Limb (tissue), 2 donors: ENCODE measurements at regions not wholly inside any gene's neighbourhood (a gene's known extent, or its start where the extent isn't known, plus 50 kb on each side); places are given as distances from the start of the nearest gene placed in this dataset.

Experiments used
- DNase-seq, 2 donors: peaks; one replicate each; pipeline ENCODE4 v3.0.0-alpha.2; 2016; ENCODE audit errors: extremely low spot score in 2 of 2

GRCh38 chr4:117324851-117325491 lies 239.6 kb upstream of the TRAM1L1 start:
- DNase-seq, result no peak

DNA sequence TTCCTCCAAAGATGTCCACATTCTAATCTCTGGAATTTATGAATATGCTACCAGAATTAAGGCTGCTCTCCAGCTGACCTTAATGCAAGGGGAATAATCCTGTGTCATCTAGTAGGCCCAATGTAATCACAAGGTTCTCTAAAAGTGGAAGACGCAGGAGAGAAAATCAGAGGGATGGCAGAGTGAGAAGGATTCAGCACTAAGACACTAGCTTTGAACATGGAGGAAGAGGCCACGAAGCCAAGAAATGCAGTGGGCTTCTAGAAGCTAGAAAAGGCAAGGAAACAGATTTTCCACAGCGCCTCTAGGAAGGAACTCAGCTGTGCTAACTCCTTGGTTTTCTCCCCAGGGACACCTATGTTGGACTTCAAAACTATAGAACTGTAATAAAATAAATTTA lies 240.7 kb upstream of the TRAM1L1 start:
- DNase-seq, result no peak

DNA sequence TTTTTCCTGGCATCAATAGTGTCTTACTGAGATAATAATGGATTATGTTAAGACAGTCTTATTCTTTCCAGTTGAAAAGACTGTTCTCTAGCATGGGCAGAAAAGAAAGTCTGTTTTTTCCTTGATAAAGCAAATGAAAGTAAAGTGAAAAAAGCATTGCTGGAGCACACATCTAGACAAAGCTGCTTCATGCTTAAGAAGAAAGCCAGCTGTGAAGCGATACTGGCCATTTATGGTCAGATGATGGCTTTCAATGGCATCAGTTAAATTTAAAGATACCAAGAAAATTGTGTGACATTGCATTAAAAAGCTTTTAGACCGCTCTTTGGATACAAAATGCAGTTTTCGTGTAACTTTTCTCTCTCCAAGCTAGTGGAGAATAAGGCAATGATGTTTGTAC lies 242.1 kb upstream of the TRAM1L1 start:
- DNase-seq, result no peak

GRCh38 chr4:117328333-117328732 lies 243.0 kb upstream of the TRAM1L1 start:
- DNase-seq, result no peak

GRCh38 chr4:117331817-117332216 lies 246.4 kb upstream of the TRAM1L1 start:
- DNase-seq, result no peak

- no peak for DNase-seq
Measured at GRCh38 chr4:117334451-117335188, 249.2 kb upstream of the TRAM1L1 start.

GRCh38 chr4:117357437-117357836 lies 272.1 kb upstream of the TRAM1L1 start:
- DNase-seq, result no peak

DNA sequence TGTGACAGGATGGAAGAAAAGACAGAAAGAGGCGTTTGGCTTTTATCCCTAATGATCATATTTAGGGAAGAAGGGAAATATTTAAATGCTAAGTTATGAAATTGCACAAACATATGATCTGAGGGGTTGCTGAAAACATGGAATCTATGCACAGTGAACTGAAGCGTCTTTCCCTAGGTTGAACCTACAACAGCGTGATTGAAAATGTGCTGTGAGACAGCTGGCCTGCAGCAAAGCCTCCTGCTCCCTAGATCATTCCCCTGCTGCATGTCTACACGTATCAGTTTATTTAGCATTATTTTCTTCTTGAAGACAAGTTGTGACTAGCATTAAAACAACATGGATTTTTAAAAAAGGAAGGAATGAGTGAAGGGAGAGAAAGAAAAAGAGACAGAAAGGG lies 272.5 kb upstream of the TRAM1L1 start:
- no peak for DNase-seq

DNA sequence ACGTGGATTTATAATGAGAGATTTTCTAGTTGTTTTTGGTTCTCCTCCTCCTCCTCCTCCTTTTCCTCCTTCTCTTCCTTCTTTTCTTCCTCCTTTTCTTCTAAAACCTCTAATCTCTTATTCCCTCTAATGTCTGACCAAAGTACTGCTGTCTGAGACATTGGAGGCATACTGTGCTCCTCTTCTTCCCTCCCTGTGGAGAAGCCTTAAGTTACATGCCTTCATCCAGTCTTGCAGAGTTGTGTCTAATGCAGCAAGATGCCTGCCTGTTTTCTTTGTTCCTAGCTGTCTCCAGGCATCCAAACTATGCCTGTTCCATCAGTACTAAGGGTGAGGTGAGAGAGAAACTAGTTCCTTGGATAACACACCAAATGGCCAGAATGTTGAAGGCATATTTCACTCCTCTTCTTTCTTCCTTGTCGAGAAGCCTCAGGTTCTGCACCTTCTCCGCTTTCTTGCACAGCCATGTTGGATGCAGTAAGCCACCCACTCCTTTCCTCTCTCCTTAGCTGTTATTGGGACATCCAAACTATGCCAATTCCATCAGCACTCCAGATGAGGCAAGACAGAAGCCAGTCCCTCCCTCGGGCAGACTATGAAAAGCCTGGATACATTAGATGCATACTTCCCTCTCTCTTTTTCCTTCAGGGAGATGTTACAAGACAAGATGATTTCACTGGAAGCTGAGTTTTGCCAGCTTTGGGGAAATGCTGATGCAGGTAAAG lies 285.7 kb upstream of the TRAM1L1 start:
- no peak for DNase-seq

DNA sequence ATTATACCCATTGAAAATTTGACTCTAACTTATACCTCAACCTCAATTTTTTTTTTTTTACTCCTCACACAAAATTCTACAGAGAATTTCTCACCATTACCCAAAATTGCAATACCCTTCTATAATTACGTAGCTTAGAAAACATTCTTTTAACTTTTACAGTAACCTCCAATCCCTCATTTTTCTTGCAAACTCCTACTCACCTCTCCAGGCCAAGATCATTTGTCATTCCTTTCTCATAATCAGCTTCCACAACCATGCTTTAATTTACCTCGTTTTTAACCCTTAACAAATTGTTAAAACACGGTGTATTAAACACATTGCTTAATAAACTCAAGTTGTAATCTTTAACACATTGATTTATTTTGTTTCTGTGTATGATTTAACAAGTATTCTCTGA lies 289.7 kb upstream of the TRAM1L1 start:
- no peak for DNase-seq

DNA sequence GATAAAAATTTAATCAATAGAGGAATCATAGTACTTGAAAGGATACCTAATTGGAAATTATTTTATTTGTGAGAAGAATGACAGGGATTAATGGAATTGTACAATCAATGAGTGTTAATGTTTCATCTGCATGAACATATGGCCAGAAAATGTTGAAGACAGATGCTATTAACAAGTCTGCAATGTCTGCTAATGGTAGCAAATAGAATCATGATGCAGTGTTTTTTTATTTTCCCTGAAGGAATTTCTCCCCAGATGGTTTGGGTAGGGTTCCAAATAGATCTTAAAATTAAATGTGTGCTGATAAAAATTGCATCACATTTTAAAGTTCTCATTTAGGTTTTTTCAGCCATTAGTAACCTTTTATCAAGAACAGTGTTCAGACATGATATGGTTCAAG lies 291.3 kb upstream of the TRAM1L1 start:
- no peak for DNase-seq

- no peak for DNase-seq
Measured at GRCh38 chr4:117378942-117379341, 293.6 kb upstream of the TRAM1L1 start.

GRCh38 chr4:117383468-117383867 lies 298.1 kb upstream of the TRAM1L1 start:
- no peak for DNase-seq

DNA sequence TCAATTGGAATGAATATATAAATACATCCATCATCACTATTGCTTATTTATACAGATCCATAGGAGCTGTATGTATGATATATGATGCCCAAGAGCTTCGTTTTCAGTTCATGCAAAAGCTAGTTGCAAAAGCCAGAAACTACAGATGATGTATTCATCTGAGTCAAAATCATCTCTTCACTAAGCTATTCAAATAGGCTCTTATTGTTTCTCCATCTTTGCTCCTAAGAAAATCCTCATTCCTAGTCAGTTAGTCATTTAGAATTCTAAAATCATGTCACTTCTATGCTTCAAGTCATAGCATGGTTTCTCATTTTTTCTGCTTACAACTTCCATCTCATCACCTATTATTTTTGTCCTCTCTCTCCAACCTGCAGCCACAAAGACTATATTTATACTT lies 300.1 kb upstream of the TRAM1L1 start:
- DNase-seq, result no peak

DNA sequence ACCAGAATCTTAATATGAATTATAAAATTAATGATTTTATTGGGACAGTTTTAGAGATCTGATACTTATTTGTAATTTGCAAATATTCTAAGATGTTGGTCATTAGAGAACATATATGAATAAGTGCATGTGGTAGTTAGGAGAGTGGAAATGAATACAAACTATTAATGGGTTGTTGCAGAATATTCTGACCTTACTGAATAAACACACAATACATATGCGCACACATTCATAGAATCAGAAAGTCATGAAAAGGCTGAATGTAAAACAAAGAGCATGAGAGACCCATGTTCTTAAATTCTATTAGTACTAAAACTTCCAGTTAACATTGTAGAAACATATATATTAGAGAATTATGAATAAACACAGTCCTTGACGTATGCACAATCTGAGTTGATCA lies 301.7 kb upstream of the TRAM1L1 start:
- DNase-seq, result no peak

- DNase-seq, result no peak
Measured at GRCh38 chr4:117400039-117400835, 314.9 kb upstream of the TRAM1L1 start.

GRCh38 chr4:117412661-117413060 lies 327.3 kb upstream of the TRAM1L1 start:
- no peak for DNase-seq

DNA sequence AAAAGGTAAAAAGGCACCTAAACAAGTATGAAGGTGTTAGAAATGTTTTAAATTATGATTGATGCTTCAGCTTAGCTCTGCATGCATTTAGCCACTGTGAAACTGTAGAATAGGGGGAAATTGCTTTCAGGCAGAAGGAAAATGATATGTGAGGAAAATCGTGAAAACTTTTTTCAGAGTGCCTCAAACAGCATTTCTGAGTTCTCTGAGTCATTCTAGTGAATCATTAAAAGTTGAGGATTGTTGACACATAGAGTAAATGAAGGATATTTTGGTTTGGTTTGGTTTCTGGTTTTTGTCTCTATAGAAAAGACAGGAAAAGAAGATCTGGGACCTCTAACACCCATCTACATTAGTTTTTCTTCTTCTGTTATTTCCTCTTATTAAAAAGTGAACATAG lies 332.5 kb upstream of the TRAM1L1 start:
- DNase-seq, result no peak

GRCh38 chr4:117420948-117421347 lies 335.6 kb upstream of the TRAM1L1 start:
- DNase-seq, result no peak

DNA sequence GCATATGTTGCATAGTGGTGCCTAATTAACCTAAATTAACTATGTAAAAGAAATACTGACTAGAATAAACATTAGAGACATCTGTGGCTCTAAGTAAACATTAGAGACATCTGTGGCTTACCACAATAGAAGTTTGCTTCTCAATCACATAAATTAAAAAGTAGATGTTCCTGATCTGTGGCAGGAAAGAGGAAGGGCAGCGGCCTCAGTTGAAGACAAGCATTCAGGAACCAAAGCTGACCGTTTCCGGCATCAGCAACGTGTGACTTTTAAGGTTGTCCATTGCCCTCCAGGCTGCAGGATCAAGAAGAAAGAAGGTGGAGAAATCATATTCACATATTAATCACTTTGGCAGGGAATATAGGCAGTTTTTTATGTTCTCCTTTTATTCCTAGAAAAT lies 336.3 kb upstream of the TRAM1L1 start:
- DNase-seq, result no peak

GRCh38 chr4:117422297-117422696 lies 336.9 kb upstream of the TRAM1L1 start:
- no peak for DNase-seq

DNA sequence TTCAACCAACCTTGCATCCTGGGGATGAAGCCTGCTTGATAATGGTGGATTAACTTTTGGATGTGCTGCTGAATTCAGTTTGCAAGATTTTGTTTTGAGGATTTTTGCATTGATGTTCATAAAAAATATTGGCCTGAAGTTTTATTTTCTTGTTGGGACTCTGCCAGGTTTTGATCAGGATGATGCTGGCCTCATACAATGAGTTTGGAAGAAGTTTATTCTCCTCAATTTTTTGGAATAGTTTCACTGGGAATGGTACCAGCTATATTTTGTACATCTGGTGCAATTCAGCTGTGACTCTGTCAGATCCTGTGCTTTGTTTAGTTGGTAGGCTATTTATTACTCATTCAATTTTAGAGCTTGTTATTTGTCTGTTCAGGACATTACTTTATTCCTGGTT lies 340.3 kb upstream of the TRAM1L1 start:
- DNase-seq, result no peak
